Trophoblast cell (in vitro differentiated cells and primary cell): ENCODE measurements at regions not wholly inside any gene's neighbourhood (a gene's known extent, or its start where the extent isn't known, plus 50 kb on each side); places are given as distances from the start of the nearest gene placed in this dataset.

Experiments used
- DNase-seq, 2 donors: peaks; one replicate each; pipeline ENCODE4 v3.0.0-alpha.2; 2016
- H2AFZ ChIP-seq: 2 replicates; pipeline ENCODE4 v1.6.1; 2013; ENCODE audit warnings: low read length, moderate library complexity, mild to moderate bottlenecking; ENCODE audit not compliant: insufficient read depth, poor library complexity
- H2AK5ac ChIP-seq: 2 replicates; pipeline ENCODE4 v1.6.1; 2013; ENCODE audit warnings: mild to moderate bottlenecking, low read length
- H2BK120ac ChIP-seq: 2 replicates; pipeline ENCODE4 v1.6.1; 2013; ENCODE audit warnings: low read length, mild to moderate bottlenecking, moderate library complexity; ENCODE audit not compliant: insufficient read depth, poor library complexity
- H2BK12ac ChIP-seq: 2 replicates; pipeline ENCODE4 v1.6.1; 2013; ENCODE audit warnings: mild to moderate bottlenecking, low read length, moderate library complexity
- H2BK5ac ChIP-seq: 2 replicates; pipeline ENCODE4 v1.6.1; 2013; ENCODE audit warnings: low read length, low read depth, moderate library complexity, mild to moderate bottlenecking; ENCODE audit not compliant: poor library complexity
- H3K14ac ChIP-seq: 2 replicates; pipeline ENCODE4 v1.6.1; 2013; ENCODE audit warnings: mild to moderate bottlenecking, low read length
- H3K18ac ChIP-seq: 2 replicates; pipeline ENCODE4 v1.6.1; 2013; ENCODE audit warnings: mild to moderate bottlenecking, low read length
- H3K23ac ChIP-seq: 2 replicates; pipeline ENCODE4 v1.6.1; 2013; ENCODE audit warnings: low read length
- H3K27ac ChIP-seq: 2 replicates; pipeline ENCODE4 v1.5.1; 2013; ENCODE audit warnings: low read depth, mild to moderate bottlenecking, inconsistent platforms, low read length, moderate library complexity
- H3K27me3 ChIP-seq: 2 replicates; pipeline ENCODE4 v1.6.1; 2013; ENCODE audit warnings: inconsistent platforms, mild to moderate bottlenecking, low read length, moderate library complexity; ENCODE audit not compliant: insufficient read depth
- H3K36me3 ChIP-seq, 2 experiments: 1 replicate in 1 of 2; 2 replicates in 1 of 2; pipeline ENCODE4 v1.6.1; 2013; ENCODE audit warnings: low read length in 2 of 2, mild to moderate bottlenecking in 2 of 2, moderate library complexity in 1 of 2; ENCODE audit not compliant: insufficient read depth in 2 of 2, control insufficient read depth in 1 of 2
- H3K4ac ChIP-seq: 2 replicates; pipeline ENCODE4 v1.6.1; 2013; ENCODE audit warnings: low read depth, mild to moderate bottlenecking, low read length, moderate library complexity
- H3K4me1 ChIP-seq, 2 experiments: 1 replicate in 1 of 2; 2 replicates in 1 of 2; pipeline ENCODE4 v1.6.1; 2013; ENCODE audit warnings: low read length in 2 of 2, mild to moderate bottlenecking in 2 of 2, moderate library complexity in 1 of 2; ENCODE audit not compliant: insufficient read depth in 2 of 2, control insufficient read depth in 1 of 2
- H3K4me2 ChIP-seq: 2 replicates; pipeline ENCODE4 v1.6.1; 2013; ENCODE audit warnings: inconsistent platforms, mild to moderate bottlenecking, low read length, moderate library complexity
- H3K4me3 ChIP-seq: 2 replicates; pipeline ENCODE4 v1.5.1; 2013; ENCODE audit warnings: mild to moderate bottlenecking, low read depth, low read length, inconsistent platforms
- H3K79me1 ChIP-seq: one replicate; pipeline ENCODE4 v1.6.1; 2013; ENCODE audit warnings: low read length
- H3K79me2 ChIP-seq: 2 replicates; pipeline ENCODE4 v1.6.1; 2013; ENCODE audit warnings: low read length, mild to moderate bottlenecking; ENCODE audit not compliant: control insufficient read depth, insufficient read depth, poor library complexity
- H3K9ac ChIP-seq: 2 replicates; pipeline ENCODE4 v1.6.1; 2013; ENCODE audit warnings: mild to moderate bottlenecking, low read length
- H3K9me3 ChIP-seq: 2 replicates; pipeline ENCODE4 v1.6.1; 2013; ENCODE audit warnings: low read depth, mild to moderate bottlenecking, control low read depth, inconsistent platforms, low read length; ENCODE audit not compliant: insufficient read depth
- H4K12ac ChIP-seq: 2 replicates; pipeline ENCODE4 v1.6.1; 2013; ENCODE audit warnings: low read depth, mild to moderate bottlenecking, low read length, moderate library complexity
- H4K8ac ChIP-seq: 2 replicates; pipeline ENCODE4 v1.6.1; 2013; ENCODE audit warnings: low read depth, mild to moderate bottlenecking, low read length, moderate library complexity
- H4K91ac ChIP-seq: one replicate; pipeline ENCODE4 v1.6.1; 2013; ENCODE audit warnings: low read depth, mild to moderate bottlenecking, low read length, moderate library complexity
- WGBS: extraction: QIAGEN DNeasy Blood & Tissue Kit; methylation state at CpG from one replicate; pipeline ENCODE4 v1.1.7; 2013; ENCODE audit warnings: missing lambda C conversion rate; ENCODE audit not compliant: insufficient read length, insufficient coverage; ENCODE audit errors: extremely low coverage; 5-methylcytosine and 5-hydroxymethylcytosine counted together

- no peak overlapping the region for H3K4ac ChIP-seq
- no peak overlapping the region for H4K8ac ChIP-seq
- H4K12ac ChIP-seq = no peak overlapping the region
- H3K27ac ChIP-seq = no peak overlapping the region
- H3K4me3 ChIP-seq = no peak overlapping the region
- H3K9me3 ChIP-seq = no peaks in the 10 kb centered on the region
- H2BK120ac ChIP-seq = no peak overlapping the region
- no peak overlapping the region for H3K18ac ChIP-seq
- H3K79me1 ChIP-seq = no peaks in the 10 kb centered on the region
- no peaks in the 10 kb centered on the region for H3K79me2 ChIP-seq
- no peaks in the 10 kb centered on the region for H3K27me3 ChIP-seq
- H2BK12ac ChIP-seq = no peak overlapping the region
- no CpG with 5 or more reads among the region's 2 CpGs for WGBS
- no peak overlapping the region for H2AK5ac ChIP-seq
- no peak overlapping the region for H3K9ac ChIP-seq
- no peaks in the 10 kb centered on the region for H3K4me1 ChIP-seq
- no peaks in the 10 kb centered on the region for H3K36me3 ChIP-seq
- H2AFZ ChIP-seq = no peak overlapping the region
- H4K91ac ChIP-seq = no peak overlapping the region
- no peak overlapping the region for H3K4me2 ChIP-seq
- H3K14ac ChIP-seq = no peak overlapping the region
- H2BK5ac ChIP-seq = no peak overlapping the region
- no peak overlapping the region for H3K23ac ChIP-seq
- DNase-seq = no peak
Observed at GRCh38 chr10:6782378-6782777, 202.3 kb upstream of the PRKCQ start.

GRCh38 chr10:6781133-6781770, 201.2 kb upstream of the PRKCQ start:
- H3K27me3 ChIP-seq = no peaks in the 10 kb centered on the region
- H3K36me3 ChIP-seq = no peaks in the 10 kb centered on the region
- no CpG with 5 or more reads among the region's 3 CpGs for WGBS
- H3K4ac ChIP-seq = no peak overlapping the region
- H3K23ac ChIP-seq = no peak overlapping the region
- no peak for DNase-seq
- no peak overlapping the region for H2BK5ac ChIP-seq
- H4K12ac ChIP-seq = no peak overlapping the region
- H3K9me3 ChIP-seq = no peaks in the 10 kb centered on the region
- no peaks in the 10 kb centered on the region for H3K79me1 ChIP-seq
- H3K4me2 ChIP-seq = no peak overlapping the region
- H3K14ac ChIP-seq = no peak overlapping the region
- no peak overlapping the region for H2BK12ac ChIP-seq
- no peak overlapping the region for H4K8ac ChIP-seq
- no peaks in the 10 kb centered on the region for H3K79me2 ChIP-seq
- no peak overlapping the region for H2AK5ac ChIP-seq
- H3K4me3 ChIP-seq = no peak overlapping the region
- H3K27ac ChIP-seq = no peak overlapping the region
- no peak overlapping the region for H2AFZ ChIP-seq
- H3K4me1 ChIP-seq = peaks cover 0 to 3% of the 10 kb centered on the region in 2 experiments
- no peak overlapping the region for H2BK120ac ChIP-seq
- H3K9ac ChIP-seq = no peak overlapping the region
- no peak overlapping the region for H4K91ac ChIP-seq
- H3K18ac ChIP-seq = no peak overlapping the region

- H3K9me3 ChIP-seq = peaks cover 2% of the 10 kb centered on the region
- H3K79me1 ChIP-seq = no peaks in the 10 kb centered on the region
- H3K4me3 ChIP-seq = no peak overlapping the region
- no CpG with 5 or more reads among the region's 5 CpGs for WGBS
- H4K8ac ChIP-seq = no peak overlapping the region
- H4K12ac ChIP-seq = no peak overlapping the region
- H4K91ac ChIP-seq = no peak overlapping the region
- H2BK120ac ChIP-seq = no peak overlapping the region
- no peaks in the 10 kb centered on the region for H3K79me2 ChIP-seq
- no peak overlapping the region for H3K4me2 ChIP-seq
- no peak overlapping the region for H3K9ac ChIP-seq
- no peak overlapping the region for H2AK5ac ChIP-seq
- DNase-seq = no peak
- no peak overlapping the region for H3K23ac ChIP-seq
- no peak overlapping the region for H2AFZ ChIP-seq
- H3K18ac ChIP-seq = no peak overlapping the region
- H3K36me3 ChIP-seq = no peaks in the 10 kb centered on the region
- H2BK12ac ChIP-seq = no peak overlapping the region
- H3K27me3 ChIP-seq = no peaks in the 10 kb centered on the region
- H3K4ac ChIP-seq = no peak overlapping the region
- no peak overlapping the region for H2BK5ac ChIP-seq
- H3K4me1 ChIP-seq = peaks cover 0 to 10% of the 10 kb centered on the region in 2 experiments
- H3K27ac ChIP-seq = no peak overlapping the region
- H3K14ac ChIP-seq = no peak overlapping the region
Observed at GRCh38 chr10:6780008-6780677, 200.1 kb upstream of the PRKCQ start.

- Histone ChIP-seq H3K9ac (no peak overlapping the region), H3K4ac (no peak overlapping the region), H3K79me2 (no peaks in the 10 kb centered on the region), H4K8ac (no peak overlapping the region), H3K18ac (no peak overlapping the region), H3K9me3 (peaks cover 3% of the 10 kb centered on the region), H3K14ac (no peak overlapping the region), H3K27ac (no peak overlapping the region), H3K79me1 (no peaks in the 10 kb centered on the region), H4K12ac (no peak overlapping the region), H2AK5ac (no peak overlapping the region), H3K4me1 (peaks cover 0 to 11% of the 10 kb centered on the region in 2 experiments), H4K91ac (no peak overlapping the region), H2BK5ac (no peak overlapping the region), H2BK120ac (peak overlapping the region; percentile 62), H3K4me3 (no peak overlapping the region), H2BK12ac (peak overlapping the region; percentile 67), H3K23ac (no peak overlapping the region), H3K4me2 (no peak overlapping the region), H3K36me3 (no peaks in the 10 kb centered on the region), H2AFZ (no peak overlapping the region), H3K27me3 (no peaks in the 10 kb centered on the region)
- WGBS = no CpG with 5 or more reads among the region's 4 CpGs
- DNase-seq = peak; percentile 90 to 94
Observed at GRCh38 chr10:6778992-6779701, 199.1 kb upstream of the PRKCQ start.
